WI38 (cell line): ENCODE measurements at regions not wholly inside any gene's neighbourhood (a gene's known extent, or its start where the extent isn't known, plus 50 kb on each side); places are given as distances from the start of the nearest gene placed in this dataset.

Experiments
- H3K4me3 ChIP-seq: 2 replicates; pipeline ENCODE4 v1.5.1; 2011; ENCODE audit warnings: low read depth, mild to moderate bottlenecking, control low read depth, low read length
- TF ChIP-seq, protein P1 (sequence below): IDR thresholded peaks from 2 replicates; pipeline ENCODE4 v1.5.1; 2012; ENCODE audit warnings: low read depth, mild to moderate bottlenecking, control low read depth, low read length

DNA sequence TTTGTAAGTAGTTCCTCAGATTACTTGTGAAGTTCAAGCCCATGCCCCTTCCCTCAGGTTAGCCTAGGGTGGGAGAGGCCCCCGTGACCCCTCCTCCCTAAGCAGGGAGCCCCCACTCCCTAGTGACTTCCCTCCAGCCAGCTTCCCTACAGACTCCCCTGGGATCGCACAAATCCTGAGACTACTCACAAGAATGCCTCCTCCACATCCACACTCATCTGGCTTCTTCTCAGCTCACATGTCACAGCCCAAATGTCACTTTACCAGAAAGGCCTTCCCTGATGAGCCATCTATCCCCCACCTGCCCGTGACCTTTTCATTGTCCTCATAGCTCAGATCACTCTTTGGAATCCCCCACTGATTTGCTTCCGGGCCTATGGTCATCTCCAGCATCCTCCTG, 96.7 kb upstream of the ARAP3 start:
- TF ChIP-seq, protein P1, sequence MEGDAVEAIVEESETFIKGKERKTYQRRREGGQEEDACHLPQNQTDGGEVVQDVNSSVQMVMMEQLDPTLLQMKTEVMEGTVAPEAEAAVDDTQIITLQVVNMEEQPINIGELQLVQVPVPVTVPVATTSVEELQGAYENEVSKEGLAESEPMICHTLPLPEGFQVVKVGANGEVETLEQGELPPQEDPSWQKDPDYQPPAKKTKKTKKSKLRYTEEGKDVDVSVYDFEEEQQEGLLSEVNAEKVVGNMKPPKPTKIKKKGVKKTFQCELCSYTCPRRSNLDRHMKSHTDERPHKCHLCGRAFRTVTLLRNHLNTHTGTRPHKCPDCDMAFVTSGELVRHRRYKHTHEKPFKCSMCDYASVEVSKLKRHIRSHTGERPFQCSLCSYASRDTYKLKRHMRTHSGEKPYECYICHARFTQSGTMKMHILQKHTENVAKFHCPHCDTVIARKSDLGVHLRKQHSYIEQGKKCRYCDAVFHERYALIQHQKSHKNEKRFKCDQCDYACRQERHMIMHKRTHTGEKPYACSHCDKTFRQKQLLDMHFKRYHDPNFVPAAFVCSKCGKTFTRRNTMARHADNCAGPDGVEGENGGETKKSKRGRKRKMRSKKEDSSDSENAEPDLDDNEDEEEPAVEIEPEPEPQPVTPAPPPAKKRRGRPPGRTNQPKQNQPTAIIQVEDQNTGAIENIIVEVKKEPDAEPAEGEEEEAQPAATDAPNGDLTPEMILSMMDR: no peak
- no peak overlapping the region for H3K4me3 ChIP-seq

DNA sequence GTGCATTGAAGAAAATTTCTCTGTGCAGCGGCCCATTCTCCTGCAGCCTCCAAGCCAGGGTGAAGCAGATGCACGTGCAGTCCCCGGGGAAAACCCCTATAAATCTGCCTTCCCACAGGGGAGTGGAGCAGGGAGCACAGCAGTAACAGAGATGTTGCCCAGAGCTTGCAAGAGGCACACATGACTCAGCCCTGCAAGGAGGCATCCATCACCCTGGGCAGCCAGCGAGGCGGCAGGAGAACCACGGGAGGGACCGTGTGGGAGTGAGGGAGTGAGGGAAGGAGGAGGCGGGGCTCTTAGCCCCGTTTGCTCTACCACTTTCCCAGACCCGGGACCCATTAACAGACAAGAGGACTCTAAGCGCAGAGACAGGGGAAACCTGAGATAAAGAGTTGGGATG, 96.2 kb upstream of the ARAP3 start:
- TF ChIP-seq, protein P1: no peak
- H3K4me3 ChIP-seq: no peak overlapping the region

DNA sequence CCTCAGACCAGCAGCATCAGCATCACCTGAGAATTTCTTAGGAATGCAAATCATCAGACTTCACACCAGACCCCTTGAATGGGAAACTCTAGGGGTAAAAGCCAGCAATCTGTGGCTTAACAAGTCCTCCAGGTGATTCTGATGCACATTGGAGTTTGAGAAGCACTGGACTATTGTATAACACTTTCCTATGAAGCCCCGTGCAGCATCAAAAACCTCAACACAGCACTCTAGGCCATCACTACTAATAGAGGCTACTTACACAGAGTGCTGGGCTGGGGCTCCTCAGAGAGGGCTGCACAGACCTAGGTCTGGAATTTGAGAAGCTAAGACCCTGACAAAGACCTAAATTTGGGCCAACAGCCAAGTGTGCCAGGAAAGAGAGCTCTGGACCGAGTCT, 95.7 kb upstream of the ARAP3 start:
- TF ChIP-seq, protein P1: no peak
- no peak overlapping the region for H3K4me3 ChIP-seq

DNA sequence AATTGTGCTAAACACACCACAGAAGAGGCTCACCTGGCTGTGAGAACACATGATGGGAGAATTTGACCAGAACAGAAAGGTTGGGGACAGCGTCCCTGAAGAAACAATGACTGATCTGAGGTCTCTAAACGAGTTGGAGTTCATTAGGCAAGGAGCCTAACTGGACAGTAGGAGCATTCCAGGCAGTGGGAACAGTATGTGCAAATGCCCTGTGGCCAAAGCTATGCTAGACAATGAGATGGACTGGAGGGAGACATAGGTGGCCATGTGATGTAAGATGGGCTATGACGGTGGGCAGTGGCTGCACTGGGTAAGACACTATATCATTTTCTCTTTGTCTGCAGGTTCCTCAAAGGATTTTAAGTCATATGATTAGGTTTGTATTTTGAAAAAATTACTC, 95.1 kb upstream of the ARAP3 start:
- H3K4me3 ChIP-seq: no peak overlapping the region
- TF ChIP-seq, protein P1: no peak

DNA sequence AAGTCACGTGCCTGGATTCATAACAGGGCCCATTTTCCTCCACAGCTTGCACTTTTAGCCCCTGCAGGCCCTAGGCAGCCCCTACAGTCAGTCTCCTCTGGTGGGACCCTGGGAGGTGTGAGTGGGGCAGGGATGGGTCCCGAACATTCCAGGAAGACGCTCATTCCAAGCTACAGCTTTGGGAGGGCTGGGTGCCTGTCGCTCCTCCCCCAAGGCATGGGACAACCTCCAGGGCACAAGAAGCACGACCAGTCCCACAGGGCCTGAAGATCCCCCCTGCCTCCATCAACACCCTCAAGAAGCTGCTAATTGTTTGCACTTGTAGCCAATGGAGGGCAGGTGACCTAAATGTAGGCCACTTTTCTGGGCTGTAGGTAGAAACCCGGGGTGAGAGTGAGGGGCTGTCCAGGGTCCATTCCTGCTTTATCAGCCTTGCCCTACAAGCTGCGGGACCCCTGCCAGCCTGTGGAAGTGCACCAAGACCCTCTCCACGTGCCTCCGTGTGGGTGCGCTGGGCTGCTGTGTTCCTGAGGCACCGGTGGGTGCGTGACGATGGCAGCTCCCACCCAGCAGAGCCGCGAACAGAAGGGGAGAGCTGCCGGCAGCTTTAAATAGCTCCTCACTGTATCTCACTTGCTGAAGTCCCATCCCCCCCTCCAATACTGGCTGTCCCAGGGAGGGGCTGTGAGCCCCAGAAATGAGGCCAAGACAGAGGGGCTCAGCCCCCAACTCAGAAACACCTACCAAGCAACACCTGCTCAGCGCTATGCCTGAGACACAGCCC, 91.9 kb upstream of the ARAP3 start:
- H3K4me3 ChIP-seq: no peak overlapping the region
- TF ChIP-seq, protein P1: no peak

DNA sequence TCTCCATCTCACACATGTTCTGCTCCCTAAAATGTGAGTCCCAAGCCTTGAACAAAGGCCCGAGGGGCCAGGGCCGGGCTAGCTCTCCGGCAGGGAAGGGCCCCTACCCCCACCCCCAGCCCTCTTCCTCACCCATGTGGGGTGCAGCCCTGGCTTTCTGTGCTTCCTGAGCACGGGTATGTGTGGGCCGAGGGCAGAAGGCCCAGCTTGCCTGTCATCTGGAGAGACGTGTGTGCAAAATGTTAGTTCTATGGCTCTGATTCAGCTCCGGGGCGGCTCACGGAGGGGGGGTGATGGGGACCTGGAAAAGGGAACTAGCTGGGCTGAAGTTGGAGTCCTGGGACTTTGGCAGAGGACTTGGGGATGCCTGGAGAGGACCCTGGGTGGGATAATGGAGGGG, 90.3 kb upstream of the ARAP3 start:
- H3K4me3 ChIP-seq: no peak overlapping the region
- TF ChIP-seq, protein P1: no peak

DNA sequence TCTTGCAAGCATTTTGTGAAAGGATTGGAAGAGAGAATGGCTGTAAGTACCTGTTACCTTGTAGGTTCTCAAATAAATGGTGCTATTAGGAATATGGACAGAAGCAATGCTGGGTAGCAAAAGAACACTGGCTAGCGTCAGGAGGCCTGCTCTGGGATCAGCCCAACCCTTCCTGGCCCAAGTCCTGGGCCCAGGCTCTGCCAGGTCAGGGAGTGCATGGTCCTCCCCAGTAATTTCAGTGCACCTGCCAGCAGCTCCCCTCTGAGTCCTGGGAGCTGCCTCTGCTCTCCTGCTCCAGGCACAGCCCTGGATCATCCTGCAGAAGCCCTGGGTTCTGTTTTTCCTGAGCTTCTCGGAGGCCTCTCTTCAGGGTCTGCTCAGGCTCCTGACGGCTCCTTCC, 89.5 kb upstream of the ARAP3 start:
- no peak overlapping the region for H3K4me3 ChIP-seq
- TF ChIP-seq, protein P1: no peak
